Stomach smooth muscle (tissue), 2 donors: ENCODE measurements at regions not wholly inside any gene's neighbourhood (a gene's known extent, or its start where the extent isn't known, plus 50 kb on each side); places are given as distances from the start of the nearest gene placed in this dataset.

Experiments used
- H3K27ac ChIP-seq: one replicate; pipeline ENCODE4 v1.7.0; 2013; ENCODE audit warnings: mild to moderate bottlenecking, low read length, inconsistent platforms
- H3K27me3 ChIP-seq, 2 donors: one replicate each; pipeline ENCODE4 v1.7.0; 2013; ENCODE audit warnings: low read length in 2 of 2; ENCODE audit not compliant: insufficient read depth in 2 of 2, control insufficient read depth in 1 of 2
- H3K36me3 ChIP-seq, 2 donors: one replicate each; pipeline ENCODE4 v1.7.0; 2013; ENCODE audit warnings: low read length in 2 of 2; ENCODE audit not compliant: control insufficient read depth in 2 of 2, insufficient read depth in 2 of 2
- H3K4me1 ChIP-seq: one replicate; pipeline ENCODE4 v1.7.0; 2013; ENCODE audit warnings: low read length; ENCODE audit not compliant: control insufficient read depth, insufficient read depth
- H3K4me3 ChIP-seq, 2 donors: one replicate each; pipeline ENCODE4 v1.7.0; 2013; ENCODE audit warnings: low read length in 2 of 2
- H3K9ac ChIP-seq, 2 donors: one replicate each; pipeline ENCODE4 v1.7.0; 2013; ENCODE audit warnings: low read length in 2 of 2, mild to moderate bottlenecking in 1 of 2
- H3K9me3 ChIP-seq, 2 donors: one replicate each; pipeline ENCODE4 v1.7.0; 2013; ENCODE audit warnings: low read length in 2 of 2; ENCODE audit not compliant: control insufficient read depth in 2 of 2
- donor health status: healthy.
- donor health status: Pancreatic carcinoma.

- Histone ChIP-seq H3K27me3 (no peaks in the 10 kb centered on the region), H3K9ac (no peak overlapping the region), H3K27ac (no peak overlapping the region), H3K4me3 (no peak overlapping the region), H3K4me1 (peaks cover 4% of the 10 kb centered on the region), H3K9me3 (no peaks in the 10 kb centered on the region), H3K36me3 (no peaks in the 10 kb centered on the region)
Measured at GRCh38 chr10:33412241-33412640, 77.8 kb upstream of the NRP1 start.

GRCh38 chr10:33410860-33411234, 76.4 kb upstream of the NRP1 start:
- Histone ChIP-seq H3K36me3 (no peaks in the 10 kb centered on the region), H3K4me3 (no peak overlapping the region), H3K9ac (no peak overlapping the region), H3K27me3 (no peaks in the 10 kb centered on the region), H3K9me3 (no peaks in the 10 kb centered on the region), H3K27ac (no peak overlapping the region), H3K4me1 (peaks cover 4% of the 10 kb centered on the region)

GRCh38 chr10:33410096-33410859, 75.8 kb upstream of the NRP1 start:
- Histone ChIP-seq H3K9me3 (no peaks in the 10 kb centered on the region), H3K27ac (no peak overlapping the region), H3K4me1 (peaks cover 4% of the 10 kb centered on the region), H3K36me3 (no peaks in the 10 kb centered on the region), H3K27me3 (no peaks in the 10 kb centered on the region), H3K4me3 (no peak overlapping the region), H3K9ac (no peak overlapping the region)

GRCh38 chr10:33406596-33406995, 72.1 kb upstream of the NRP1 start:
- H3K27me3 ChIP-seq = no peaks in the 10 kb centered on the region
- H3K36me3 ChIP-seq = no peaks in the 10 kb centered on the region
- H3K9ac ChIP-seq = no peak overlapping the region
- no peak overlapping the region for H3K4me3 ChIP-seq
- no peaks in the 10 kb centered on the region for H3K4me1 ChIP-seq
- H3K27ac ChIP-seq = no peak overlapping the region
- H3K9me3 ChIP-seq = no peaks in the 10 kb centered on the region

- Histone ChIP-seq H3K4me3 (no peak overlapping the region), H3K9me3 (no peaks in the 10 kb centered on the region), H3K27me3 (no peaks in the 10 kb centered on the region), H3K36me3 (no peaks in the 10 kb centered on the region), H3K27ac (no peak overlapping the region), H3K9ac (no peak overlapping the region), H3K4me1 (no peaks in the 10 kb centered on the region)
Measured at GRCh38 chr10:33402220-33403073, 68.0 kb upstream of the NRP1 start.

- Histone ChIP-seq H3K9me3 (peaks cover 0 to 7% of the 10 kb centered on the region in 2 donors), H3K27me3 (no peaks in the 10 kb centered on the region)
Measured at GRCh38 chr10:33401300-33401699, 66.8 kb upstream of the NRP1 start.

GRCh38 chr10:33398796-33399195, 64.3 kb upstream of the NRP1 start:
- Histone ChIP-seq H3K27me3 (peaks cover 0 to under 1% of the 10 kb centered on the region in 2 donors), H3K9me3 (peaks cover 0 to 8% of the 10 kb centered on the region in 2 donors), H3K27ac (no peak overlapping the region), H3K4me1 (no peaks in the 10 kb centered on the region), H3K36me3 (no peaks in the 10 kb centered on the region), H3K9ac (no peak overlapping the region), H3K4me3 (no peak overlapping the region)

More at GRCh38 chr10:33401300-33401699, 66.8 kb upstream of the NRP1 start:
- H3K9ac ChIP-seq = no peak overlapping the region
- no peaks in the 10 kb centered on the region for H3K4me1 ChIP-seq
- no peak overlapping the region for H3K27ac ChIP-seq
- no peaks in the 10 kb centered on the region for H3K36me3 ChIP-seq
- no peak overlapping the region for H3K4me3 ChIP-seq

GRCh38 chr10:33396938-33397337, 62.5 kb upstream of the NRP1 start:
- H3K9me3 ChIP-seq = peaks cover 0 to 8% of the 10 kb centered on the region in 2 donors
- H3K27me3 ChIP-seq = peaks cover 0 to 6% of the 10 kb centered on the region in 2 donors
- no peak overlapping the region for H3K4me3 ChIP-seq
- no peak overlapping the region for H3K27ac ChIP-seq
- H3K36me3 ChIP-seq = no peaks in the 10 kb centered on the region
- no peak overlapping the region for H3K9ac ChIP-seq
- H3K4me1 ChIP-seq = no peaks in the 10 kb centered on the region

GRCh38 chr10:33396279-33396678, 61.8 kb upstream of the NRP1 start:
- H3K4me3 ChIP-seq = no peak overlapping the region

GRCh38 chr10:33395201-33395600, 60.7 kb upstream of the NRP1 start:
- no peak overlapping the region for H3K9ac ChIP-seq
- no peak overlapping the region for H3K4me3 ChIP-seq
- peaks cover 0 to 6% of the 10 kb centered on the region in 2 donors for H3K27me3 ChIP-seq
- H3K27ac ChIP-seq = no peak overlapping the region
- H3K36me3 ChIP-seq = no peaks in the 10 kb centered on the region
- H3K4me1 ChIP-seq = no peaks in the 10 kb centered on the region
- H3K9me3 ChIP-seq = peaks cover 0 to 8% of the 10 kb centered on the region in 2 donors

More at GRCh38 chr10:33396279-33396678, 61.8 kb upstream of the NRP1 start:
- Histone ChIP-seq H3K27ac (no peak overlapping the region), H3K9me3 (peaks cover 0 to 8% of the 10 kb centered on the region in 2 donors), H3K4me1 (no peaks in the 10 kb centered on the region), H3K36me3 (no peaks in the 10 kb centered on the region), H3K9ac (no peak overlapping the region), H3K27me3 (peaks cover 0 to 6% of the 10 kb centered on the region in 2 donors)
